ENCODE measurements at regions not wholly inside any gene's neighbourhood (a gene's known extent, or its start where the extent isn't known, plus 50 kb on each side); places are given as distances from the start of the nearest gene placed in this dataset.
"Not testable (repeated sequence)": the region's sequence is repeated elsewhere in the genome, so short reads cannot be mapped to it uniquely, and the experiment has no call there.

DNA sequence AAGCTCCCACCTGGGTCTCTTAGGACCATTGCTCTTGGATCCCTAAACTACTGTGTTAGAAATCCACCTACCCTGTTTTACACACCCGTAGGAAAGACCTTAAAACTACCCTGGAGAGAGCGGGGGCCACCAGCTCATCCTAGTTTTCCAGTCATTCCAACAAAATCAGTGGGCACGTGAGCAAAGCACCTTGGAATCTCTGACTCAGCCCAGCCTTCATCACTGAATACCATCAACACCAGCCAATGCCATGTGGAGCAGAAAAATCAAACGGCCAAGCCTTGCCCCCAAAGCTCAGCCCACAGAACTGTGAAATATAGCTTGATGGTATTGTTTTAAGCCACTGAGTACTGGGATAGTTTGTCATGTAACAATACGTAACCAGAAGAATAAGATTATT, 449.7 kb upstream of the CHAC2 start:
- H3K4me1 ChIP-seq (ENCODE audit: control insufficient read depth, insufficient read depth, low read length): no peaks in the 10 kb centered on the region
- H3K27me3 ChIP-seq (ENCODE audit: control insufficient read depth, insufficient read depth, low read length): no peaks in the 10 kb centered on the region
- no peaks in the 10 kb centered on the region for H3K9me3 ChIP-seq (ENCODE audit: control insufficient read depth, insufficient read depth, low read length)
- H3K4me3 ChIP-seq (ENCODE audit: low read depth, low read length): no peak overlapping the region
- no peaks in the 10 kb centered on the region for H3K36me3 ChIP-seq (ENCODE audit: control insufficient read depth, insufficient read depth, low read length)
- no peak overlapping the region for H3K9ac ChIP-seq (ENCODE audit: low read depth, low read length)

DNA sequence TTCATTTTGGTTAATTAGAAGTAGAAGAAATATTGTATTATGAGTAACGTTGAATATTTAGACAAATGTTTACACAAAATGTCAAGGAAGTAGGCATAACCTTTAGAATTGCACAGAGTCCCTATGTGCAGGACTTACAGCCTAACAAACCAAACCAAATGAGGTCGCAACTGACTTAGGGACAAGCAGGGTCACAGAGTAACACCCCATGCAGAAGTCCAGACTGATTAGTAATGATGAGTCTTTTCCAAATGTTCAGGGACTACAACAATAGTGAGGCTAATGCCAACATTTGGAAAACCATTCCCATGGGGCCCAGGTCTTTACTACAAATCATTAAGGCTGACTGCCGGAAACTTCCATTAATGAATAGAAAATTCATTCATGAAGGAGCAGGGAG, 452.5 kb upstream of the CHAC2 start:
- Histone ChIP-seq H3K4me1 (ENCODE audit: control insufficient read depth, insufficient read depth, low read length) (no peaks in the 10 kb centered on the region), H3K9me3 (ENCODE audit: control insufficient read depth, insufficient read depth, low read length) (no peaks in the 10 kb centered on the region), H3K27me3 (ENCODE audit: control insufficient read depth, insufficient read depth, low read length) (no peaks in the 10 kb centered on the region), H3K4me3 (ENCODE audit: low read depth, low read length) (no peak overlapping the region), H3K9ac (ENCODE audit: low read depth, low read length) (no peak overlapping the region), H3K36me3 (ENCODE audit: control insufficient read depth, insufficient read depth, low read length) (no peaks in the 10 kb centered on the region)

DNA sequence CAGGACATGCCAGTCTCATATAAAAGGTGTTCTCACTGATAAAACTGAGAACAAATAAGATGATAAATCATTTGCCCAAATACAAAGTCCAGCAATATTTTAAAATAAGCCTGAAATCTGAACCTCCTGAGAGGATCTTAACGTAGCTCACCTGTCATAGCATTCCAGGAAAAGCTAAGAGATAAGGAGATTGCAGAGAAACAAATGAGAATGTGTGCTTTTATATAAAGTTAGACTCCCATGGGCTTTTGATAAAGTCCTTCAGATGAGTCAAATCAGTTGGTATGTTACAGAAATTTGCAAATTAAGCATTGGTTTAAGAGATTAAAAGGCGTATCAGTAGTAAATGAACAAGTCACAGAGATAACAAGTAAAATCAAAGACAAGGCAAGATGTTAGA, 452.9 kb upstream of the CHAC2 start:
- Histone ChIP-seq H3K9ac (ENCODE audit: low read depth, low read length) (no peak overlapping the region), H3K9me3 (ENCODE audit: control insufficient read depth, insufficient read depth, low read length) (no peaks in the 10 kb centered on the region), H3K4me3 (ENCODE audit: low read depth, low read length) (no peak overlapping the region), H3K36me3 (ENCODE audit: control insufficient read depth, insufficient read depth, low read length) (no peaks in the 10 kb centered on the region), H3K4me1 (ENCODE audit: control insufficient read depth, insufficient read depth, low read length) (no peaks in the 10 kb centered on the region), H3K27me3 (ENCODE audit: control insufficient read depth, insufficient read depth, low read length) (no peaks in the 10 kb centered on the region)

DNA sequence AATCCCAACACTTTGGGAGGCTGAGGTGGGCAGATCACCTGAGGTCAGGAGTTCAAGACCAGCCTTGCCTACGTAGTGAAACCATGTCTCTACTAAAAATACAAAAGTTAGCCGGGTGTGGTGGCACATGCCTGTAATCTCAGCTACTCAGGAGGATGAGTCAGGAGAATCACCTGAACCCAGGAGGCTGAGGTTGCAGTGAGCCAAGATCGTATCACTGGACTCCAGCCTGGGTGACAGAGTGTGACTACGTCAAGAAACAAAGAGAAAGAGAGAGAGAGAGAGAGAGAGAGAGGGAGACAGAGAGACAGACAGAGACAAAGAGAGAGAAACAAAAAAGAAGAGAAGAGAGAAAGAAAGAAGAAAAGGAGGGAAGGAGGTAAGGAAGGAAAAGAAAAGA, 454.0 kb upstream of the CHAC2 start:
- not testable (repeated sequence) for H3K27me3 ChIP-seq (ENCODE audit: control insufficient read depth, insufficient read depth, low read length); H3K36me3 ChIP-seq (ENCODE audit: control insufficient read depth, insufficient read depth, low read length); H3K9ac ChIP-seq (ENCODE audit: low read depth, low read length); H3K4me3 ChIP-seq (ENCODE audit: low read depth, low read length); H3K9me3 ChIP-seq (ENCODE audit: control insufficient read depth, insufficient read depth, low read length); H3K4me1 ChIP-seq (ENCODE audit: control insufficient read depth, insufficient read depth, low read length)

DNA sequence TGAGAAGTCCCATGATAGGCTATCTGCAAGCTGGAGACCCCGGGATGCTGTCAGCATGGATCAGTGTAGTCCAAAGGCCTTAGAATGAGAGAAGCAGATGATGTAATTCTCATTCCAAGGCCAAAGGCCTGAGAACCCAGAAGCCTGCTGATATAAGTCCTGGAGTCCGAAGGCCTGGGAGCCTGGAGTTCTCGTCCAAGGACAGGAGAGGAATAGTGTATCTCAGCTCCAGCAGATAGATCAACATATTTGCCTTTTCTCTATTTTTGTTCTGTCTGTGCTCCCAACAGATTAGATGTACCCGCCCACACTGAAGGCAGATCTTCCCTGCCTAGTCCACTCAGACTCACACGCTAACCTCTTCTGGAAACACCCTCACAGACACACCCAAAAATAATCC, 454.9 kb upstream of the CHAC2 start:
- no peaks in the 10 kb centered on the region for H3K9me3 ChIP-seq (ENCODE audit: control insufficient read depth, insufficient read depth, low read length)
- no peaks in the 10 kb centered on the region for H3K4me1 ChIP-seq (ENCODE audit: control insufficient read depth, insufficient read depth, low read length)
- H3K9ac ChIP-seq (ENCODE audit: low read depth, low read length): no peak overlapping the region
- H3K4me3 ChIP-seq (ENCODE audit: low read depth, low read length): no peak overlapping the region
- no peaks in the 10 kb centered on the region for H3K27me3 ChIP-seq (ENCODE audit: control insufficient read depth, insufficient read depth, low read length)
- no peaks in the 10 kb centered on the region for H3K36me3 ChIP-seq (ENCODE audit: control insufficient read depth, insufficient read depth, low read length)

DNA sequence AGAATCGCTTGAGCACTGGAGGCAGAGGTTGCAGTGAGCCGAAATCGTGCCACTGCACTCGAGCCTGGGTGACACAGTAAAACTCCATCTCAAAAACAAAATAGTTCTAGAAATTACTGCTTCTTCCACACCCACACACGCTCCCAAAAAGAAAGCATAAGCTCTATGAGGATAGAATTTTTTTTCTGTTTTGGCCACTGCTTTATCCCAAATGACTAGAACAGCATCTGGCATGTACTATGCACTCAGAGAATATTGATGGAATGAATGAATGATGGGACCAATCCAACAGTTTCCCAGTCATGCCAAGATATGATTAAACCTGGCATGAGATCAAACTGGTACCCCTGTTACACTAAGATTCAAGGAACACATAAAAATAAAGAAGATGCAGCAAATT, 455.4 kb upstream of the CHAC2 start:
- Histone ChIP-seq H3K4me1 (ENCODE audit: control insufficient read depth, insufficient read depth, low read length) (no peaks in the 10 kb centered on the region), H3K4me3 (ENCODE audit: low read depth, low read length) (no peak overlapping the region), H3K9ac (ENCODE audit: low read depth, low read length) (no peak overlapping the region), H3K27me3 (ENCODE audit: control insufficient read depth, insufficient read depth, low read length) (no peaks in the 10 kb centered on the region), H3K9me3 (ENCODE audit: control insufficient read depth, insufficient read depth, low read length) (no peaks in the 10 kb centered on the region), H3K36me3 (ENCODE audit: control insufficient read depth, insufficient read depth, low read length) (no peaks in the 10 kb centered on the region)

DNA sequence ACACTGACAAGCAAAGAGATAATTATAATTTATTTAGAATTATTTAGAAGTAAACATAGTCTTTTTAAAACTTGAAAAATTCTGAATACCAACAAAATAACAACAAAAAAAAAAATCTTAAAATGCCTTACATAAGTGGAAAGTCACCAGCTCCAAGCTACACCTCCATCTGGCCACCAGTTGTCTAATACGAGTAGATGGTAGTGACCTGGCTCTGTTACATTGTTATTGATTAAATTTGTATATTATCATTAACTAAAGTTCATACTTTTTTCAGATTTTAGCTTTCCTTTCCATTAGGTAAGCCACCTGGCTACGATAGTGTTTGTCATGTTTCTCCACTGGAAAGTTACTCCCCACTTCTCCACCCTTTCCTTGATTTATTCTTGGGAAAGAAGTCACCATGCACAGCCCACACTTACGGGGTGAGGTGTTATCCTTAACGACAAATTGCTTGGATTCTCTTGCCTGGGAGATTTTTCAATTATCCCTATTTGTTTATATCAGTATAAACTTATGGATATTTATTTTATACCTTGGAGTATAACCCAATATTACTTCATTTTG, 464.5 kb upstream of the CHAC2 start:
- Histone ChIP-seq H3K4me1 (ENCODE audit: control insufficient read depth, insufficient read depth, low read length) (no peaks in the 10 kb centered on the region), H3K9ac (ENCODE audit: low read depth, low read length) (no peak overlapping the region), H3K27me3 (ENCODE audit: control insufficient read depth, insufficient read depth, low read length) (no peaks in the 10 kb centered on the region), H3K9me3 (ENCODE audit: control insufficient read depth, insufficient read depth, low read length) (no peaks in the 10 kb centered on the region), H3K4me3 (ENCODE audit: low read depth, low read length) (no peak overlapping the region), H3K36me3 (ENCODE audit: control insufficient read depth, insufficient read depth, low read length) (no peaks in the 10 kb centered on the region)

DNA sequence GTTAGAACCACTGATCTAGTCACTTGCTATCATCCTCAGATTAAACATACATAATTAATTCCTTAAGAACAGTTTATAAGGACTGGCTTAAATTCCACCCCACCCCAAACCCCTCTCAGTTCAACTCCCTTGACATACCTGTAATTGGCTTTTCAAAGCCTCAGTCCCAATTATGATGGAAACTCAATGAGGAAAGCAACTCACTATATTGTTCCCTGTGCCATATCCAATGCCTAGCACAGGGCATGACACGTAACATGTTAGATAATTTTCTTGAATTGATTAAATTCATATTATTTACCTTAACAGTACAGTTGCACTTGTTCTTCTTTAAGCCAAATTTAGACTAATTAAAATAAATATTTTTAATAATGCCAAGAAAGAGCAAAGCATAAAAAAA, 465.1 kb upstream of the CHAC2 start:
- Histone ChIP-seq H3K9ac (ENCODE audit: low read depth, low read length) (no peak overlapping the region), H3K36me3 (ENCODE audit: control insufficient read depth, insufficient read depth, low read length) (no peaks in the 10 kb centered on the region), H3K4me3 (ENCODE audit: low read depth, low read length) (no peak overlapping the region), H3K9me3 (ENCODE audit: control insufficient read depth, insufficient read depth, low read length) (no peaks in the 10 kb centered on the region), H3K4me1 (ENCODE audit: control insufficient read depth, insufficient read depth, low read length) (no peaks in the 10 kb centered on the region), H3K27me3 (ENCODE audit: control insufficient read depth, insufficient read depth, low read length) (no peaks in the 10 kb centered on the region)

DNA sequence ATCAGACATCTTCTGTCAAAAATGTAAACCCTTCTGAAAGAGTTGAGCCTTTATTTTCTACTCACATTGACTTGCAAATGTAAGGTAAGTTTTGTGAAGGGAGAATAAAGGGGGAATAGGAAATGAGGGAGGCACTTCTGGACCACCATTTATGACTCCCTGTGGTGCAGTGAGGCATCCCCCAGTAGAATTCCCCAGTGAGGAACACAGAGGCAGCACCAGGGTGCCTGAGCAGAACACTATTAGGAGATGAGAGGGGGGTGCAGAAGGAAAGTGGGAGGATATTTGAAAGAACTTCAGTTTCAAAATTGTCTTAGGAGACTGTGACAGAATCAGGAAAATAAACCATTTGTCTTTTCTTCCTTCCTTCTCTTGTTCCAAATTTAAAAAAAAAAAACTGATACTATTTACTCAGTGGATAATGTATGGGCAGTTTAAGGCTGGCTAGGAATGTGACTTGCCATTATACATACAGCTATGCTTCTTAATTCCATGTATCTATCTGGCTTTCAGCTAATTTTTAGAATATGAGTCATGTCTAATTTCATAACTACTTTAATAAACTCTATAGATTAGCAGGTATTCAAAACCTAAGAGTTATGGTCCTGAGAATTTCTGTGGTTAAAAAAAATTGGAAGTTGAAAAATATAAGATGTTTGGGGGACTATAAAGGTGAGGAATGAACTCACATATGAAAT, 478.1 kb upstream of the CHAC2 start:
- no peaks in the 10 kb centered on the region for H3K27me3 ChIP-seq (ENCODE audit: control insufficient read depth, insufficient read depth, low read length)
- no peaks in the 10 kb centered on the region for H3K9me3 ChIP-seq (ENCODE audit: control insufficient read depth, insufficient read depth, low read length)
- peaks cover 9% of the 10 kb centered on the region for H3K4me1 ChIP-seq (ENCODE audit: control insufficient read depth, insufficient read depth, low read length)
- no peaks in the 10 kb centered on the region for H3K36me3 ChIP-seq (ENCODE audit: control insufficient read depth, insufficient read depth, low read length)
- no peak overlapping the region for H3K9ac ChIP-seq (ENCODE audit: low read depth, low read length)
- H3K4me3 ChIP-seq (ENCODE audit: low read depth, low read length): no peak overlapping the region

DNA sequence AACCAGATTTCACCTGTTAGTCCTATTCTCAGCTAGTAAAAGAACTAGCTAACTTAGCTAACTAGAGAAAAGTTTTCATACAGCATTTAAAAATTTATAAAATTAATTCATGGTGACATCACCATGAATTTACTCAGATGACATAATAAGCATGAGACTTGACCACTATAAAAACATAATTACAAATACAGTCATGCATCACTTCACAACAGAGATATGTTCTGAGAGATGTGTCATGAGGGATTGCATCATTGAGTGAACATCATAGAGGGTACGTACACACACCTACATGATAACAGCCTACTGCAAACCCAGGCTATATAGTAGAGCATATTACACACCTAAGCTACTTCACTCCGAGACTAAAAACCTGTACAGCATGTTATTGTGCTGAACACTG, 481.3 kb upstream of the CHAC2 start:
- Histone ChIP-seq H3K4me3 (ENCODE audit: low read depth, low read length) (no peak overlapping the region), H3K9me3 (ENCODE audit: control insufficient read depth, insufficient read depth, low read length) (no peaks in the 10 kb centered on the region), H3K9ac (ENCODE audit: low read depth, low read length) (no peak overlapping the region), H3K36me3 (ENCODE audit: control insufficient read depth, insufficient read depth, low read length) (no peaks in the 10 kb centered on the region), H3K27me3 (ENCODE audit: control insufficient read depth, insufficient read depth, low read length) (no peaks in the 10 kb centered on the region), H3K4me1 (ENCODE audit: control insufficient read depth, insufficient read depth, low read length) (peaks cover 9% of the 10 kb centered on the region)

DNA sequence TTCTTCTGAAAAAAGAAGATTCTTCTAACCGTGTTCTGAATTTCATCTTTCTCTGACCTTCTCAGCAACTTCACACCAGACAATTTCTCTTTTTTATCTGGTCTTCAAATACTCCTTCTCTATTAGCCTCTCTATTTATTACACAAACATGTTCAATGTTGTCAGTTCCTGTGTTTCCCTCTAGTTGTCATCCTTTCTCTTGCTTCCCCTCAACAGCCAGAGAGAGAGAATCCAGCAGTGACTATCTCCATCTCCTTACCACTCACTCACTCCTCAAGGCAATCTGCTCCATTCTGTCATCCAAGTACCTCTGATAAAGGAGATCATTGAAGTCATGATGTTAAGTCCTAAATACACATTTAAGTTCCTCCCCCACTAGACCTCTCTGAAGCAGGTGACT, 491.9 kb upstream of the CHAC2 start:
- Histone ChIP-seq H3K4me3 (ENCODE audit: low read depth, low read length) (no peak overlapping the region), H3K36me3 (ENCODE audit: control insufficient read depth, insufficient read depth, low read length) (no peaks in the 10 kb centered on the region), H3K9ac (ENCODE audit: low read depth, low read length) (no peak overlapping the region), H3K4me1 (ENCODE audit: control insufficient read depth, insufficient read depth, low read length) (peaks cover 7% of the 10 kb centered on the region), H3K9me3 (ENCODE audit: control insufficient read depth, insufficient read depth, low read length) (no peaks in the 10 kb centered on the region), H3K27me3 (ENCODE audit: control insufficient read depth, insufficient read depth, low read length) (no peaks in the 10 kb centered on the region)

DNA sequence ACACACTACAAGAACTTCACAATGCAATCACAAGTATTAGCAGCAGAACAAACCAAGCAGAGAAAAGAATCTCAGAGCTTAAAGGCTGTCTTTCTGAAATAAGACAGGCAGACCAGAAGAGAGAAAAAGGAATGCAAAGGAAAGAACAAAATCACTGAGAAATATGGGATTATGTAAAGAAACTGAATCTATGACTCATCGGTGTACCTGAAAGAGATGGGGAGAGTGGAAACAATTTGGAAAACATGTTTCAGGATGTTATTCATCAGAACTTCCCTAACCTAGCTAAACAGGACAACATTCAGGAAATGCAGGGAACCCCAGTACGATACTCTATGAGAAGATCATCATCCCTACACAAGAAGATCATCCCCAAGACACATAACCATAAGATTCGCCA, 499.0 kb upstream of the CHAC2 start:
- H3K9ac ChIP-seq (ENCODE audit: low read depth, low read length): no peak overlapping the region
- H3K27me3 ChIP-seq (ENCODE audit: control insufficient read depth, insufficient read depth, low read length): no peaks in the 10 kb centered on the region
- H3K4me1 ChIP-seq (ENCODE audit: control insufficient read depth, insufficient read depth, low read length): peaks cover 9% of the 10 kb centered on the region
- no peaks in the 10 kb centered on the region for H3K9me3 ChIP-seq (ENCODE audit: control insufficient read depth, insufficient read depth, low read length)
- no peaks in the 10 kb centered on the region for H3K36me3 ChIP-seq (ENCODE audit: control insufficient read depth, insufficient read depth, low read length)
- no peak overlapping the region for H3K4me3 ChIP-seq (ENCODE audit: low read depth, low read length)
